ENCODE measurements at regions not wholly inside any gene's neighbourhood (a gene's known extent, or its start where the extent isn't known, plus 50 kb on each side); places are given as distances from the start of the nearest gene placed in this dataset.

DNA sequence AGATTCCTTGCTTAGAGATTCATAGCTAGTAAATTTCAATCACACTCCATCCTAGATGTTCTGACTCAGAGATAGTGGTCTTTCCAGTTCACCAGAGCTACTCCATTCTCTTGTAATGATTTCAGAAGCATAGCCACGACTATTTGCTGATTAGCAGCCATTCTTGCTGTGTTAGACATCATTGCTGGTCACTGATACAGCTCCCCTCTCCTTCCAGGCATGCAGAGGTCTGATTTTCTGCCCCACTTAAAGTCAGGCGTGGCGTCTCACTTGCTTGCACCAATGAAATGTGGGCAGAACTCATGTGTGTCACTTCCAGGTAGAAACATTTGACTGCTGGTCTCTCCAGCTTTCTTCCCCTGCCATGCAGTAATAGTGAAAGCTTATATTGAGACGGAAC lies 168.9 kb upstream of the JARID2 start:
- Mint-ChIP-seq H3K27ac (no peak overlapping the region), H3K9me3 (no peaks in the 10 kb centered on the region), H3K27me3 (no peaks in the 10 kb centered on the region), H3K4me3 (no peak overlapping the region), H3K36me3 (no peaks in the 10 kb centered on the region), H3K4me1 (peaks cover 0 to 8% (median 5%) of the 10 kb centered on the region in 3 donors)

DNA sequence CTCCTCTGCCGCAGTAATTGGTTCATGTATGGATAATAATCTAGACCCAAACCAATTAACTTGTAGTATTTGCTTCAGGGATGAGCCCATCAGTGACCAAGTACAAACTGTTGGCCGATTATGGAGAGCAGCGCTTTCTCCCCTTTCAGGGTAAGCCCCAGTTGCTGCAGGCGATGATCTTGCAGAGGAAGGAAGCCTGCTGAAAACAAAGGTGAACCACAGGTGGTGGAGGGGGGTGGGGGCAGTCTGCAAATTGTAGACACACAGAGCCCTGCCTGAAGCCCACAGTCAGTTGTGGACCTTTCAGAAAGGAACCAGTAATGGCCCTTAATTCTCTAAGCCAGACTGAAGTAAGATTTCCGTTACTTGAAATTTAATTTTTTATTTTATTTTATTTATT lies 167.9 kb upstream of the JARID2 start:
- peaks cover 0 to 8% (median 5%) of the 10 kb centered on the region in 3 donors for H3K4me1 Mint-ChIP-seq
- H3K4me3 Mint-ChIP-seq = no peak overlapping the region
- H3K9me3 Mint-ChIP-seq = no peaks in the 10 kb centered on the region
- H3K27ac Mint-ChIP-seq = no peak overlapping the region
- no peaks in the 10 kb centered on the region for H3K36me3 Mint-ChIP-seq
- H3K27me3 Mint-ChIP-seq = no peaks in the 10 kb centered on the region

DNA sequence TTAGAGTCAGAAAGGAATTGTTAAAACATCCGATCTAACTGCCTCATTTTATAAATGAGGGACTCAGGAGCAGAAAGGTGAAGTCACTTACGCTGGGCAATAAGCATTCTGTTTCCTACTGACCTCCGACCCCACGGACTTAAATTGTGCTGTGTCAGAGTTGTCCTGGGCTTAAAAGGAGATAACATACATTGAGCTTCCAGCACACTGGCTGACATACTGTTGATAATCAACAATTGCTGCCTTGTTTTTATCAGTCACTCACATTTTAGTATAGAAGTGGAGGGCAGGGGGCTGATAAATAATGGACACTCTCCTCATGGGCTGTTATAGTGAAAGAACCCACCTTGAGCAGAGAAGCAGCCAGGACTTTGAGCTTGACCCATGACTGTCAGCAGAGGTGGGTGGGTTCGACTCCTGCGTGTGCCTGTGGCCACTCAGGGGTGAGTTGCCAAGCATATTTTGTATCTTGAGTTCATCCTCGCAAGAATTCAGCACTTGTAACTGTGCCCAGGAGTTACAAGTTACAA lies 166.5 kb upstream of the JARID2 start:
- Mint-ChIP-seq H3K9me3 (no peaks in the 10 kb centered on the region), H3K27me3 (no peaks in the 10 kb centered on the region), H3K36me3 (no peaks in the 10 kb centered on the region), H3K4me3 (no peak overlapping the region), H3K4me1 (peaks cover 0 to 8% (median 5%) of the 10 kb centered on the region in 3 donors), H3K27ac (no peak overlapping the region)

DNA sequence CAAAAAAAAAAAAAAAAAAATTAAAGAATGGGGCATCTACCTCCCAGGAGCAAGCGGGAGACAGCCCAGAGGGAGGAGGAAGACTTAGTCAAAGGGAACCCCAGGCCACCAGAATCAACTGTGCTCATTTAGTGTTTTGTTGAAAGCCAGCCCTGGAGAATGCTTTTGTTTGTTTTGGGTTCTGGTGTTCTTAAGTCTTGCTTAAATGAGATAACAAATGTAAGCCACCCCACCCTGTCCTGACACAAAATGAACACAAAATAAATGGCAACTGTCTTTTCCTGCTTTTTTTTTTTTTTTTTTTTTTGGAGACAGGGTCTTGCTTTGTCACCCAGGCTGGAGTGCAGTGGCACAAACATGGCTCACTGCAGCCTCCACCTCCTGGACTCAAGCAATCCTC lies 165.0 kb upstream of the JARID2 start:
- no peaks in the 10 kb centered on the region for H3K36me3 Mint-ChIP-seq
- peaks cover 0 to 8% (median 5%) of the 10 kb centered on the region in 3 donors for H3K4me1 Mint-ChIP-seq
- no peaks in the 10 kb centered on the region for H3K27me3 Mint-ChIP-seq
- no peaks in the 10 kb centered on the region for H3K9me3 Mint-ChIP-seq
- no peak overlapping the region for H3K4me3 Mint-ChIP-seq
- H3K27ac Mint-ChIP-seq = no peak overlapping the region

DNA sequence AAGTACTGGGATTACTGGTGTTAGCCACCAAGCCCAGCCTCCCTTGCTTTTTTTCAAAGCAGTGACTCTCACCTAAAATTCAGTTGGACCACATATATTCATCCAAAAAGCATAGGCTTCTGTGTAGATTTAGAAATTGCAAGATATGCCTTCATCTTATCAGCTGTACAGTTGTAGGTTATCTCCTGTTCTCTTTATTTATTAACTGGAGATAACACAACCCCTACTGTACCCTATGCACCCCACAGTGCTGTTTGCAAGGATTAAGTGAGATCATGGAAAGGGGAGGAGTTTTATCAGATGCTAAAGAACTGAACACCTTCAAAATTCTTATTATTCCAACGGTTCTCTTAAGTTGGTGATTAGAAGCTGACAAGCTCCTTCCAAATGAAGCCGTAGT lies 164.4 kb upstream of the JARID2 start:
- Mint-ChIP-seq H3K4me1 (peaks cover 4 to 12% (median 5%) of the 10 kb centered on the region in 3 donors), H3K4me3 (no peak overlapping the region), H3K36me3 (no peaks in the 10 kb centered on the region), H3K9me3 (no peaks in the 10 kb centered on the region), H3K27ac (peak overlapping the region in 1 of 3 donors; percentile 14), H3K27me3 (no peaks in the 10 kb centered on the region)

DNA sequence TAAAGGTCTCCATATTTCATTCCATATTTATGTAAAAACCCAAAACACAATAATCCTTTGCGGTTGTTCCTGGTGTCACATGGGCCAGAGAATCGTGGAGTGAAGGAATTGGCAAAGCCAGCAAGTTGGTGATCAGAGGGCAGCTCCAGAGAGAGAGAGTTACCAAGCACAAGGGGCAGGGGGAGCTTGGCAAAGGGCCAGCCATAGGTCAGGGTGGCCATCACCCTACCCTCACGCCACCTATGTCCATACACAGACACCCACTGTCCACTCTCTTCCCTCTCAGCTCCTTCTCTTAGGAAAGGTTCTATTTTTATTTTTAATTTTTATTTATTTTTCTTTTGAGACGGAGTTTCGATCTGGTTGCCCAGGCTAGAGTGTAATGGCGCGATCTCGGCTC lies 163.2 kb upstream of the JARID2 start:
- no peaks in the 10 kb centered on the region for H3K9me3 Mint-ChIP-seq
- no peak overlapping the region for H3K27ac Mint-ChIP-seq
- no peaks in the 10 kb centered on the region for H3K36me3 Mint-ChIP-seq
- H3K4me3 Mint-ChIP-seq = no peak overlapping the region
- H3K4me1 Mint-ChIP-seq = peaks cover 3 to 12% (median 5%) of the 10 kb centered on the region in 3 donors
- no peaks in the 10 kb centered on the region for H3K27me3 Mint-ChIP-seq

DNA sequence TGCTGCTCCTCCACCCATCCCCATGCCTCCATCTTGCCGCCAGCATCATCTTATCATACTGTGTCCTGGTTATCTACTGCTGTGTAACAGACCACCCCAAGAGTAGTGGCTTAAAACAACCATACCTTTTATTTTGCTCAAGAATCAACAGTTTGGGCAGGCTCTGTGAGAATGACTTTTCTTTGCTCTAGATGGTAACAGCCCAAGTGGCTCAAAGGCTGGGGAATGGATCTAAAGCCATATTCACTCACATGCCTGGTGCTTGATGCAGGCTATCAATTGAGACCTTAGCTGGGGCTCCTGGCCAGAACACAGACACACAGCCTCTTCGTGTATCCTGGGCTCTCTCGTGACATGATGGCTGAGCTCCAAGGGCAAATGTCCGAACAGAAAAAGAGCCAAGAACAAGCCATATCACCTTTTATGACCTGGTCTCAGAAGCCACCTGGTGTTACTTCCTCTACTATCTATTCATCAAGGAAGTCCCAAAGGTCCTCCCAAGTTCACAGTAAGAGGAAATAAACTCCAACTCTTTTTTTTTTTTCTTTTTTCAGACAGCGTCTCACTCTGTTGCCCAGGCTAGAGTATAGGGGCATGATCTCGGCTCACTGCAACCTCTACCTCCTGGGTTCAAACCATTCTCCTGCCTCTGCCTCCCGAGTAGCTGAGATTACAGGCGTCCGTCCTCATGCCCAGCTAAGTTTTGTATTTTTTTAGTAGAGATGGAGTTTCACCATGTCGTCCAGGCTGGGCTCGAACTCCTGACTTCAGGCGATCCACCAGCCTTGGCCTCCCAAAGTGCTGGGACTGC lies 159.3 kb upstream of the JARID2 start:
- H3K27ac Mint-ChIP-seq = no peak overlapping the region
- H3K27me3 Mint-ChIP-seq = peaks cover 3% of the 10 kb centered on the region

DNA sequence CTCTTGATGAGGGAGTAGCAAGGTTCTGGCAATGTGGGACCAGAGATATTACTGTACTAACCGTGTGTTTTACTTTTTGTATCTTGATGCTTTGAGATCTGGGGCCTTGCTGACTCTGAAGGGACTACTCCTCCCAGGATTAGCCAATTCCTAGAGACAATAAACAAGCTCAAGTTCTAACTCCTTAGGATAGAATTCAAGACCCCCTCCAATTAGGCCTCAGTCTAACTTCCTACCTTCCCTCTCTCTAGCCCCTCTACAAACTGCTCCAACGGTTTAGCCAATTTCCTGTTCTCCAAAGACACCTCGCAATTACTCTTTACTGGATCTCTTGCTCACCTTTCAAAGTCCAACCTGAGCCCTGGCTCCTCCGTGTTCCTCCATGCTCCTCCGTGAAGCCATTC lies 158.7 kb upstream of the JARID2 start:
- no peak overlapping the region for H3K27ac Mint-ChIP-seq
- H3K4me3 Mint-ChIP-seq = no peak overlapping the region
- H3K4me1 Mint-ChIP-seq = peaks cover 5 to 12% (median 6%) of the 10 kb centered on the region in 3 donors
- peaks cover 3% of the 10 kb centered on the region for H3K27me3 Mint-ChIP-seq
- H3K36me3 Mint-ChIP-seq = peaks cover 1% of the 10 kb centered on the region
- H3K9me3 Mint-ChIP-seq = no peaks in the 10 kb centered on the region

More for the DNA sequence above, 159.3 kb upstream of the JARID2 start:
- Mint-ChIP-seq H3K4me1 (peaks cover 5 to 12% (median 6%) of the 10 kb centered on the region in 3 donors), H3K36me3 (peaks cover 1% of the 10 kb centered on the region), H3K4me3 (no peak overlapping the region), H3K9me3 (no peaks in the 10 kb centered on the region)

DNA sequence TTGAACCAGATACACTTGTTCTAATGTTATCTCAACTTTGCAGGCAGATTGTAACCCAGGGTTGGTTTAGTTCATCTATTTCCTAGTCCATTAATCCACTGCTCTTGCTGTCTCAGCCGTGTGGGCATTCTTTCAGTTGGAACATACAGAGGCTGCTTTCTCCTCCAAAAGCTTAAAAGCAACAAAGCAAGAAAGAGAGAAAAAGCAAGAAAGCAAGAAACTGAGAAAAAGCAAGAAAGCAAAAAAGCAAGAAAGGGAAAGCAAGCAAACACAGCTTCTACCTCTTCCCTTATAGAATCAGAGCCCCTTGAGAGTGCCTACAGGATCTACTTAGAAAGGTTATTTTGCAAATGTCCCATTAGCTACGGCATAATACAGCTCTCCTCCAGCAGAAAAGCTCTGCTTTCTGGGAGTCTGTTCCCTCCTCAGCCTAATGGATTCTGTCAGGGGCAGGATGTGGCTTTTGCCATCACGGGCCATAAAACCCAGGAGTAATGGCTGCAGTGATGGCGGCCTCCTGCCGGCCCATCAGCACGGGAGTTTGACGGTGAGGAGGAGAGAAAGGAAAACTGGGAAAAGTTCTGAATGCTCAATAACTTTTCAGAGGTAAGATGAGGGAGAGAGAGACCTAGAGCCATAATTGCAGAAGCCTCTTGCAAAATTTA lies 156.8 kb upstream of the JARID2 start:
- H3K4me3 Mint-ChIP-seq = no peak overlapping the region
- peaks cover 5 to 12% (median 6%) of the 10 kb centered on the region in 3 donors for H3K4me1 Mint-ChIP-seq
- H3K27ac Mint-ChIP-seq = peak overlapping the region in 1 of 3 donors; percentile 65
- H3K36me3 Mint-ChIP-seq = peaks cover 1% of the 10 kb centered on the region
- H3K9me3 Mint-ChIP-seq = no peaks in the 10 kb centered on the region
- peaks cover 3% of the 10 kb centered on the region for H3K27me3 Mint-ChIP-seq

DNA sequence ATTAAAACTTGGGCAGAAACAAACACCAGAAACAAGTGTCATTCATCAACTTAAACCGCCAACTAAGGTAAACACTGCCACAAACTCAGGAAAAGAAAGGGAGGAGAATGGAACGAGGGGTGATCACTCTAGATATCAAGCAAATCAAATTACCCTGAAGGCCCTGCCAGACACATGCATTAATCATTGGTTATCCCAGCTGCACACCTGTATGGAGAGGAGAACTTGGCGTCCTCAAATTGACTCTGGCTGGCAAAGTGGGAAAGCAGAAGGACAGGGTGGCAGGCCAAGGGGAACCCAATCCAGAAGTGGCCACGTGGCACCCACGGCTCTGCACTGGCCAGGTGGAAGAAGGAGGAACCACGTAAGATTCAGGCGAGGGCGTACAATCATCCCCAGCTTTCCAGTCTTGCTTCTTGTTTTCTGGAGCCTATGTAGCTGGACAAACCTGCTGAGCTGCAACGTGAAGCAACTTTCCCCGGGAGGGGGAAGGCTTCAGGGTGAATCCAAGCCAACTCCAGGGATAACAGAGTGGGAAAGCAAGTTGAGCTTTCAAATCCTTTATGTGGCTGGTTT lies 156.2 kb upstream of the JARID2 start:
- peak overlapping the region in 1 of 3 donors; percentile 65 for H3K27ac Mint-ChIP-seq
- H3K9me3 Mint-ChIP-seq = no peaks in the 10 kb centered on the region
- H3K4me1 Mint-ChIP-seq = peaks cover 5 to 12% (median 6%) of the 10 kb centered on the region in 3 donors
- H3K27me3 Mint-ChIP-seq = peaks cover 3% of the 10 kb centered on the region
- peaks cover 1% of the 10 kb centered on the region for H3K36me3 Mint-ChIP-seq
- H3K4me3 Mint-ChIP-seq = no peak overlapping the region

DNA sequence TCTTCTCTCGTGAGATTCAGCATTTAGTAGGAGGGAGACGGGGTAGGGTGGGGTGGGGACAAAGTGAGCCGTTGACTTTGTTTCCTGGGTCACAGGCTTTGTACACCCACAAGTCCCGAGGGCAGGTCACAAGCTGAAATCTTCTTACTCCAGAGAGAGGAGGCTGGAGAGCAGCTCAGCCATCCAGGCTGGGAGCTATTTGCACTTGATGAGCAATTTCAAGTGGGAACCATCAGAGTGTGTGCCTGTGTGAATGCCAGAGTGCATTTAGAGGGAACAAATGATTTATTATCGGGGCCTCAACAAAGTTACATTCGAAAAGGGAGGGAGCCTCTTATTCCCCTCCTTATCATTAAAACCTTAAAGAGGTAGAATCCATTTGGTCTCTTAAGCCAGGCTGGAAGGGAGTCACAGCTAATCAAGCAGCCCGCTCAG lies 155.7 kb upstream of the JARID2 start:
- peaks cover 1% of the 10 kb centered on the region for H3K36me3 Mint-ChIP-seq
- H3K4me3 Mint-ChIP-seq = no peak overlapping the region
- H3K27ac Mint-ChIP-seq = no peak overlapping the region
- H3K9me3 Mint-ChIP-seq = no peaks in the 10 kb centered on the region
- H3K27me3 Mint-ChIP-seq = peaks cover 3% of the 10 kb centered on the region
- H3K4me1 Mint-ChIP-seq = peaks cover 5 to 12% (median 6%) of the 10 kb centered on the region in 3 donors

DNA sequence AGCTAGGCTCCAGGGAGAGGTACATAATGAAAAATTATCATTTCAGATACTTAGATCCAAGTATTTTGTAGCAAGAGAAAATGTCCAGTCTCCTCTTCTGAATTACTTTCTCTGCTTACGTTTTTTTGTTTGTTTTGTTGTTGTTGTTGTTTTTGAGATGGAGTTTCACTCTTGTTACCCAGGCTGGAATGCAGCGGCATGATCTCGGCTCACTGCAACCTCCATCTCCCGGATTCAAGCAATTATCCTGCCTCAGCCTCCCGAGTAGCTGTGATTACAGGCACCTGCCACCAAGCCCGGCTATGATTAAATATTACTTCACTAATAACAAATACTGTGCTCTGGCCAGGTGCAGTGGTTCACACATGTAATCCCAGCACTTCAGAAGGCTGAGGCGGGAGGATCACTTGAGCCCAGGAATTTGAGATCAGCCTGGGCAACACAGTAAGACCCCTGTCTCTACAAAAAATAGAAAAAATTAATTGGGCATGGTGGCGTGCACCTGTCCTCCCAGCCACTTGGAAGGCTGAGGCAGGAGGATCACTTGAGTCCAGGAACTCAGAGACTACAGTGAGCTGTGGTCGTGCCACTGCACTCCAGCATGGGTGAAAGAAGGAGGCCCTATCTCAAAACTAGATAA lies 155.0 kb upstream of the JARID2 start:
- Mint-ChIP-seq H3K9me3 (no peaks in the 10 kb centered on the region), H3K4me3 (no peak overlapping the region), H3K27ac (no peak overlapping the region), H3K4me1 (peaks cover 5 to 12% (median 6%) of the 10 kb centered on the region in 3 donors), H3K36me3 (peaks cover 1% of the 10 kb centered on the region), H3K27me3 (peaks cover 3% of the 10 kb centered on the region)

DNA sequence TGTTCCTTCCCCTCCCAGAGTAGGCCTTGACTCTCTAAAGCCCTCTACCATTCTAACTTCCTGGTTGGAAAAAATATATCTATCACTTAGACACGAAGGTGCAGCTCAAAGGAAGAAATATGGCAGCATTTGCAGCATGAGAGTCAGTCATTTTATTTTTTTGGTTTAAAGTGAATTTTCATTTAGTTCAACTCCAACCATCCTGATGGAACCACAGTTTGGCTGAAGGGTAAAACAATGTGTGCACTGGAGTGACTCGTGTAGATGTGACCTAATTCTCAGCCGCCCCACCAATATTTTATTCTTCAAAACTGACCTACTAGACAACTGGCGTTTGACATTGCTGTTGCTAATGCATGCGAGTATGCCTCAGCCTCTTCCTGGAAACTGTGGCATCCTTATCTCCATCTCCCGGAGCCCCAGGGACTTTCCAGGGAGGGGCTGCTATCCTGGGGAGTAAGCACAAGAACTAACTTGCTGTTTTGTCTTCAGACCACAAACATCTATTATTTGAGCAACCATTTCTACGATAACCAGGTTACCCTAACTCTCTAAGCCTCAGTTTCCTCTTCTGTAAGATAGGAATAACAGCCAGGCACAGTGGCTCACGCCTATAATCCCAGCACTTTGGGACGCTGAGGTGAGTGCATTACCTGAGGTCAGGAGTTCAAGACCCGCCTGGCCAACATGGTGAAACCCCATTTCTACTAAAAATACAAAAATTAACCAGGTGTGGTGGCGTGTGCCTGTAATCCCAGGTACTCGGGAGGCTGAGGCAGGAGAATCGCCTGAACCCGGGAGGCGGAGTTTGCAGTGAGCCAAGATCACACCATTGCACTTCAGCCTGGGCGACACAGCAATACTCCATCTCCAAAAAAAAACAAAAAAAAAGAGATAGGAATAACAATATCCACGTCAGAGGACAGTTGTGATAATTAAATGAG lies 148.7 kb upstream of the JARID2 start:
- H3K36me3 Mint-ChIP-seq = no peaks in the 10 kb centered on the region
- H3K4me3 Mint-ChIP-seq = no peak overlapping the region
- no peaks in the 10 kb centered on the region for H3K4me1 Mint-ChIP-seq
- H3K9me3 Mint-ChIP-seq = no peaks in the 10 kb centered on the region
- no peaks in the 10 kb centered on the region for H3K27me3 Mint-ChIP-seq
- no peak overlapping the region for H3K27ac Mint-ChIP-seq

DNA sequence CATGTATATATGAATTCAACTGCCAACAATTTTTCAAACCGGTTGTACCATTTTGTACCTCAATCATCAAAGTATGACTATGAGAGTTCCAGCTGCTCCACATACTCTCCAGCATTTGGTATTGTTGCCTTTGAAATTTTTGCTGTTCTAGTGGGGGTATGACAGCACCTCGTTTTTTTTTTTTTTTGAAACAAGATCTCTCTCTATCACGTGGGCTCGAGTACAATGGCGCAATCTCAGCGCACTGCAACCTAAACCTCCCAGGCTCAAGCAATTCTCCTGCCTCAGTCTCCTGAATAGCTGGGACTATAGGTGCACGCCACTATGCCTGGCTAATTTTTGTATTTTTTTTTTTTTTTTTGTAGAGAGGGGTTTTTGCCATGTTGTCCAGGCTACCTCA lies 144.7 kb upstream of the JARID2 start:
- H3K9me3 Mint-ChIP-seq = peaks cover 0 to 4% (median 4%) of the 10 kb centered on the region in 3 donors
- H3K4me3 Mint-ChIP-seq = peak overlapping the region in 1 of 4 donors; percentile 32
- H3K27me3 Mint-ChIP-seq = no peaks in the 10 kb centered on the region
- H3K36me3 Mint-ChIP-seq = no peaks in the 10 kb centered on the region
- peaks cover 0 to 1% (median 0%) of the 10 kb centered on the region in 3 donors for H3K4me1 Mint-ChIP-seq
- H3K27ac Mint-ChIP-seq = no peak overlapping the region

Measured in IgD-negative memory B cell (primary cell).